NCI-H2081 (cell line): ENCODE measurements at regions not wholly inside any gene's neighbourhood (a gene's known extent, or its start where the extent isn't known, plus 50 kb on each side); places are given as distances from the start of the nearest gene placed in this dataset.

Source experiments
- DNase-seq, 2 experiments: peaks; one replicate each; lab custom pipeline; 2025; lab: John Stamatoyannopoulos, UW

GRCh38 chr16:86196687-86197391 lies 297.9 kb downstream of the IRF8 start:
- DNase-seq, result no peak

- DNase-seq, result no peak
These were observed 299.5 kb downstream of the IRF8 start for GRCh38 chr16:86198206-86199118.

- DNase-seq, result no peak
These were observed 300.2 kb downstream of the IRF8 start for GRCh38 chr16:86199182-86199581.

GRCh38 chr16:86199871-86200695 lies 301.1 kb downstream of the IRF8 start:
- DNase-seq, result no peak

- no peak for DNase-seq
These were observed 301.8 kb downstream of the IRF8 start for GRCh38 chr16:86200722-86201121.

GRCh38 chr16:86201746-86202145 lies 302.8 kb downstream of the IRF8 start:
- no peak for DNase-seq

- no peak for DNase-seq
These were observed 303.3 kb downstream of the IRF8 start for GRCh38 chr16:86202267-86202666.

- no peak for DNase-seq
These were observed 303.9 kb downstream of the IRF8 start for GRCh38 chr16:86202760-86203426.

- no peak for DNase-seq
These were observed 304.8 kb downstream of the IRF8 start for GRCh38 chr16:86203557-86204275.

GRCh38 chr16:86205521-86206245 lies 304.6 kb upstream of the FOXF1 start:
- no peak for DNase-seq

GRCh38 chr16:86207350-86207749 lies 303.0 kb upstream of the FOXF1 start:
- DNase-seq, result no peak

GRCh38 chr16:86209202-86209601 lies 301.1 kb upstream of the FOXF1 start:
- DNase-seq, result no peak

GRCh38 chr16:86210403-86211193 lies 299.7 kb upstream of the FOXF1 start:
- DNase-seq, result no peak

- no peak for DNase-seq
These were observed 299.1 kb upstream of the FOXF1 start for GRCh38 chr16:86211265-86211664.

- DNase-seq, result no peak
These were observed 298.5 kb upstream of the FOXF1 start for GRCh38 chr16:86211800-86212199.

GRCh38 chr16:86212706-86213436 lies 297.5 kb upstream of the FOXF1 start:
- no peak for DNase-seq

- DNase-seq, result no peak
These were observed 296.7 kb upstream of the FOXF1 start for GRCh38 chr16:86213437-86214205.
